ENCODE measurements at regions not wholly inside any gene's neighbourhood (a gene's known extent, or its start where the extent isn't known, plus 50 kb on each side); places are given as distances from the start of the nearest gene placed in this dataset.

- no peaks in the 10 kb centered on the region for H3K27me3 ChIP-seq (ENCODE audit: control insufficient read depth in 3 of 3, insufficient read depth in 3 of 3, low read depth in 1 of 3, low read length in 3 of 3)
- no peak overlapping the region for H3K4me2 ChIP-seq (ENCODE audit: insufficient read depth, low read length, poor library complexity, severe bottlenecking)
- H2AK5ac ChIP-seq (ENCODE audit: low read depth, low read length), result no peak overlapping the region
- peak overlapping the region; percentile 54 for H4K8ac ChIP-seq (ENCODE audit: low read depth, low read length)
- no peak for DNase-seq (ENCODE audit: low spot score)
- H3K18ac ChIP-seq (ENCODE audit: low read length), result no peak overlapping the region
- peaks cover 1% of the 10 kb centered on the region for H3K79me1 ChIP-seq (ENCODE audit: low read depth, low read length)
- H3K14ac ChIP-seq (ENCODE audit: low read length), result no peak overlapping the region
- no CpG with 5 or more reads among the region's 2 CpGs for WGBS, 2 donors (ENCODE audit: extremely low coverage in 2 of 2, insufficient read length in 2 of 2, insufficient replicate concordance in 1 of 2)
- H3K36me3 ChIP-seq (replicated peaks in 1 of 2; ENCODE audit: control insufficient read depth in 2 of 2, insufficient read depth in 2 of 2, low read length in 2 of 2), result no peaks in the 10 kb centered on the region
- no peaks in the 10 kb centered on the region for H3K9me3 ChIP-seq (replicated peaks in 1 of 2; ENCODE audit: control insufficient read depth in 2 of 2, insufficient read depth in 1 of 2, low read depth in 1 of 2, low read length in 2 of 2)
- H3K9ac ChIP-seq (ENCODE audit: low read depth, low read length, poor library complexity), result no peak overlapping the region
- H3K4ac ChIP-seq (ENCODE audit: low read length), result peak overlapping the region; percentile 23
- H3K4me1 ChIP-seq (ENCODE audit: control insufficient read depth in 2 of 2, insufficient read depth in 1 of 2, low read depth in 1 of 2, low read length in 2 of 2), result peaks cover 0 to 5% of the 10 kb centered on the region in 2 donors
- H3K4me3 ChIP-seq (ENCODE audit: low read length in 2 of 2), result no peak overlapping the region
- H2BK12ac ChIP-seq (ENCODE audit: low read length), result no peak overlapping the region
- H2AFZ ChIP-seq (ENCODE audit: low read length), result no peak overlapping the region
- H2BK15ac ChIP-seq (ENCODE audit: low read length), result no peak overlapping the region
- no peak overlapping the region for H3K27ac ChIP-seq (replicated peaks; ENCODE audit: low read length)
- no peak overlapping the region for H3K23ac ChIP-seq (ENCODE audit: low read depth, low read length, poor library complexity)
- no peak overlapping the region for H2BK5ac ChIP-seq (ENCODE audit: low read length)
- H2BK120ac ChIP-seq (ENCODE audit: low read depth, low read length), result no peak overlapping the region
- H4K91ac ChIP-seq (ENCODE audit: low read depth, low read length, poor library complexity), result no peak overlapping the region
Observed at GRCh38 chr18:41768467-41768866, 186.6 kb upstream of the PIK3C3 start.

GRCh38 chr18:41767960-41768359 lies 187.1 kb upstream of the PIK3C3 start:
- H2BK120ac ChIP-seq (ENCODE audit: low read depth, low read length), result no peak overlapping the region
- no peak overlapping the region for H2BK12ac ChIP-seq (ENCODE audit: low read length)
- H3K36me3 ChIP-seq (replicated peaks in 1 of 2; ENCODE audit: control insufficient read depth in 2 of 2, insufficient read depth in 2 of 2, low read length in 2 of 2), result no peaks in the 10 kb centered on the region
- H3K4ac ChIP-seq (ENCODE audit: low read length), result no peak overlapping the region
- H3K14ac ChIP-seq (ENCODE audit: low read length), result no peak overlapping the region
- H4K8ac ChIP-seq (ENCODE audit: low read depth, low read length), result no peak overlapping the region
- H3K79me1 ChIP-seq (ENCODE audit: low read depth, low read length), result peaks cover 1% of the 10 kb centered on the region
- no peak overlapping the region for H4K91ac ChIP-seq (ENCODE audit: low read depth, low read length, poor library complexity)
- no peak overlapping the region for H3K18ac ChIP-seq (ENCODE audit: low read length)
- H3K27ac ChIP-seq (replicated peaks; ENCODE audit: low read length), result no peak overlapping the region
- no peak overlapping the region for H3K9ac ChIP-seq (ENCODE audit: low read depth, low read length, poor library complexity)
- no peaks in the 10 kb centered on the region for H3K9me3 ChIP-seq (replicated peaks in 1 of 2; ENCODE audit: control insufficient read depth in 2 of 2, insufficient read depth in 1 of 2, low read depth in 1 of 2, low read length in 2 of 2)
- H3K4me2 ChIP-seq (ENCODE audit: insufficient read depth, low read length, poor library complexity, severe bottlenecking), result no peak overlapping the region
- WGBS, 2 donors (ENCODE audit: extremely low coverage in 2 of 2, insufficient read length in 2 of 2, insufficient replicate concordance in 1 of 2), result no CpG with 5 or more reads among the region's 4 CpGs
- DNase-seq (ENCODE audit: low spot score), result no peak
- no peak overlapping the region for H3K23ac ChIP-seq (ENCODE audit: low read depth, low read length, poor library complexity)
- no peak overlapping the region for H2BK5ac ChIP-seq (ENCODE audit: low read length)
- H3K4me3 ChIP-seq (ENCODE audit: low read length in 2 of 2), result no peak overlapping the region
- H2BK15ac ChIP-seq (ENCODE audit: low read length), result no peak overlapping the region
- no peak overlapping the region for H2AFZ ChIP-seq (ENCODE audit: low read length)
- H3K27me3 ChIP-seq (ENCODE audit: control insufficient read depth in 3 of 3, insufficient read depth in 3 of 3, low read depth in 1 of 3, low read length in 3 of 3), result no peaks in the 10 kb centered on the region
- no peak overlapping the region for H2AK5ac ChIP-seq (ENCODE audit: low read depth, low read length)
- H3K4me1 ChIP-seq (ENCODE audit: control insufficient read depth in 2 of 2, insufficient read depth in 1 of 2, low read depth in 1 of 2, low read length in 2 of 2), result peaks cover 0 to 5% of the 10 kb centered on the region in 2 donors

- Histone ChIP-seq H2BK5ac (ENCODE audit: low read length) (no peak overlapping the region), H3K9ac (ENCODE audit: low read depth, low read length, poor library complexity) (no peak overlapping the region), H2AK5ac (ENCODE audit: low read depth, low read length) (no peak overlapping the region), H3K23ac (ENCODE audit: low read depth, low read length, poor library complexity) (no peak overlapping the region), H3K14ac (ENCODE audit: low read length) (no peak overlapping the region), H4K8ac (ENCODE audit: low read depth, low read length) (no peak overlapping the region), H3K9me3 (replicated peaks in 1 of 2; ENCODE audit: control insufficient read depth in 2 of 2, insufficient read depth in 1 of 2, low read depth in 1 of 2, low read length in 2 of 2) (no peaks in the 10 kb centered on the region), H3K4me2 (ENCODE audit: insufficient read depth, low read length, poor library complexity, severe bottlenecking) (no peak overlapping the region), H3K27ac (replicated peaks; ENCODE audit: low read length) (no peak overlapping the region), H2BK120ac (ENCODE audit: low read depth, low read length) (no peak overlapping the region), H2BK12ac (ENCODE audit: low read length) (no peak overlapping the region), H3K36me3 (replicated peaks in 1 of 2; ENCODE audit: control insufficient read depth in 2 of 2, insufficient read depth in 2 of 2, low read length in 2 of 2) (no peaks in the 10 kb centered on the region), H4K91ac (ENCODE audit: low read depth, low read length, poor library complexity) (no peak overlapping the region), H3K79me1 (ENCODE audit: low read depth, low read length) (peaks cover 1% of the 10 kb centered on the region), H2BK15ac (ENCODE audit: low read length) (no peak overlapping the region), H2AFZ (ENCODE audit: low read length) (peak overlapping the region; percentile 42), H3K4me1 (ENCODE audit: control insufficient read depth in 2 of 2, insufficient read depth in 1 of 2, low read depth in 1 of 2, low read length in 2 of 2) (peaks cover 0 to 5% of the 10 kb centered on the region in 2 donors), H3K27me3 (ENCODE audit: control insufficient read depth in 3 of 3, insufficient read depth in 3 of 3, low read depth in 1 of 3, low read length in 3 of 3) (no peaks in the 10 kb centered on the region), H3K4ac (ENCODE audit: low read length) (no peak overlapping the region), H3K4me3 (ENCODE audit: low read length in 2 of 2) (no peak overlapping the region), H3K18ac (ENCODE audit: low read length) (no peak overlapping the region)
- no peak for DNase-seq (ENCODE audit: low spot score)
- 100% methylated on average over 1 of the region's 3 CpGs; no CpG with 5 or more reads in 1 of the 2 donors for WGBS, 2 donors (ENCODE audit: extremely low coverage in 2 of 2, insufficient read length in 2 of 2, insufficient replicate concordance in 1 of 2)
Observed at GRCh38 chr18:41765460-41765859, 189.6 kb upstream of the PIK3C3 start.

GRCh38 chr18:41763361-41763760 lies 191.7 kb upstream of the PIK3C3 start:
- Histone ChIP-seq H3K9ac (ENCODE audit: low read depth, low read length, poor library complexity) (no peak overlapping the region), H2BK15ac (ENCODE audit: low read length) (no peak overlapping the region), H4K8ac (ENCODE audit: low read depth, low read length) (no peak overlapping the region), H2BK12ac (ENCODE audit: low read length) (no peak overlapping the region), H3K79me1 (ENCODE audit: low read depth, low read length) (no peaks in the 10 kb centered on the region), H3K36me3 (replicated peaks in 1 of 2; ENCODE audit: control insufficient read depth in 2 of 2, insufficient read depth in 2 of 2, low read length in 2 of 2) (no peaks in the 10 kb centered on the region), H2AK5ac (ENCODE audit: low read depth, low read length) (no peak overlapping the region), H3K4me1 (ENCODE audit: control insufficient read depth in 2 of 2, insufficient read depth in 1 of 2, low read depth in 1 of 2, low read length in 2 of 2) (peaks cover 0 to 5% of the 10 kb centered on the region in 2 donors), H3K23ac (ENCODE audit: low read depth, low read length, poor library complexity) (no peak overlapping the region), H2AFZ (ENCODE audit: low read length) (no peak overlapping the region), H3K18ac (ENCODE audit: low read length) (no peak overlapping the region), H4K91ac (ENCODE audit: low read depth, low read length, poor library complexity) (no peak overlapping the region), H3K9me3 (replicated peaks in 1 of 2; ENCODE audit: control insufficient read depth in 2 of 2, insufficient read depth in 1 of 2, low read depth in 1 of 2, low read length in 2 of 2) (no peaks in the 10 kb centered on the region), H3K27ac (replicated peaks; ENCODE audit: low read length) (no peak overlapping the region), H2BK5ac (ENCODE audit: low read length) (no peak overlapping the region), H3K14ac (ENCODE audit: low read length) (no peak overlapping the region), H2BK120ac (ENCODE audit: low read depth, low read length) (no peak overlapping the region), H3K4me3 (ENCODE audit: low read length in 2 of 2) (no peak overlapping the region), H3K27me3 (ENCODE audit: control insufficient read depth in 3 of 3, insufficient read depth in 3 of 3, low read depth in 1 of 3, low read length in 3 of 3) (no peaks in the 10 kb centered on the region), H3K4ac (ENCODE audit: low read length) (no peak overlapping the region), H3K4me2 (ENCODE audit: insufficient read depth, low read length, poor library complexity, severe bottlenecking) (no peak overlapping the region)
- WGBS, 2 donors (ENCODE audit: extremely low coverage in 2 of 2, insufficient read length in 2 of 2, insufficient replicate concordance in 1 of 2), result no CpG with 5 or more reads among the region's 1 CpG
- no peak for DNase-seq (ENCODE audit: low spot score)

Measured in neuronal stem cell (in vitro differentiated cells).